ENCODE measurements at regions not wholly inside any gene's neighbourhood (a gene's known extent, or its start where the extent isn't known, plus 50 kb on each side); places are given as distances from the start of the nearest gene placed in this dataset.
"Not testable (repeated sequence)": the region's sequence is repeated elsewhere in the genome, so short reads cannot be mapped to it uniquely, and the experiment has no call there.

DNA sequence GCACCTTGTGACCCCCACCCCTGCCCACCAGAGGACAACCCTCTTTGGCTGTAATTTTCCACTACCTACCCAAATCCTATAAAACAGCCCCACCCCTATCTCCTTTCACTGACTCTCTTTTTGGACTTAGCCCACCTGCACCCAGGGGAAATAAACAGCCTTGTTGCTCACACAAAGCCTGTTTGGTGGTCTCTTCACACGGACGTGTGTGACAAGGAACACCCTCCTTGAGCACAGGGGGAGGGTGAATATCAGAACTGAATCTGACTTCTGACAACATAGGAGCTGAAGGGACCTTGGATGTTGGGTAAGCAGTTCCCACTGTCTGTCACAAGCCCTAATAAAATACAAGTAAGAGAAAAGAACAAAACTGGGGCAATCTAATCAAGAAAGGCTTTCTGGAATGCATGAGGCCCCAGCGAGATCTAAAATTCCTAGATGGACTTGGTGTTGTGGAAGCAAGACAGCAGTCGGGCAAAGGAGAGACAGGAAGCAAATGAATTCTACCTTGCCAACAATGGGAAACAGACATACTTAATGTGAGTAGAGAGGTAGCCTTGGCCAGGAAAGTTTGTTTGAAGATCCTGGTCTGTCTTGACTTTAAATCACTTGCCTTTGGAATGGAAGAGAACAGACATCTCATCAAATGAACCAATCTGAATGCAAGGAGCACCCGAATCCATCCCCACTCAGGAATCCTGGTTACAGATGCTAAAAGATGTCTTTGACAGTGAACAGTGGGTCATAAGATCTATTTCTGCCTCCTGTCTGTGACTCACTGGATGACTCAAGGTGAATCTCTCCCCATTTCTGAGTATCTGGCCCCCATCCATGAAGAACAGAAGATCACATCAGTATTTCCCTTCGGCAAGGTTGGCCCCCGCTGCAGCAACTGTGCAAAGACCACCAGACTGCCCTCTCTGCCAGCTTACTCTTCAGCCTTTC lies 53.3 kb downstream of the OLFML3 start:
- ATAC-seq (peak; percentile 46), DNase-seq (no peak)

DNA sequence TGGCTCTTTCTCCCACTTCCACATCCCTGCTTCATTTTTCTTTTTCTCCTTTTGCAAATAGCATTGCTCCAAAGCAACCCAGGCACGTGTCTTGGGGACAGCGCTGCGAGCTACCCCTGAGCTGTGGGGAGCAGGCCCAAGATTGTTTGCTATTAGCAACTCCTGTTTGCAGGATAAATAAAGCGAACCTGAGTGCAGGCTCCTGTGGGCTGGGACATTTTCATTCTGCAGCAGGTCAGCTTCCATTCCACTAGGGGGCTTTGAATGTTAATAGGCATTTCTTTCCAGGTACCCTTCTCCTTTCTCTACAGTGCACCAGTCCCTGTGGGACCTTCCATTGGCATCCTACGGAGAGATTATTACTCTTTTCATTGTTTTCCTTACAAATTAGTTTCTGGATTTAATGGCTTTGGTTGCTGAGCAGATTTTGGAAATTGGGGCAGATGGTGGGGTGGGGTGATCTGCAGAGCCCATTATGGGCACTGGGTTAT lies 54.0 kb downstream of the OLFML3 start:
- ATAC-seq: no peak
- peak; percentile 5 for DNase-seq

- DNase-seq (no peak), ATAC-seq (no peak)
These were observed 54.7 kb downstream of the OLFML3 start for GRCh38 chr1:114033961-114034360.

DNA sequence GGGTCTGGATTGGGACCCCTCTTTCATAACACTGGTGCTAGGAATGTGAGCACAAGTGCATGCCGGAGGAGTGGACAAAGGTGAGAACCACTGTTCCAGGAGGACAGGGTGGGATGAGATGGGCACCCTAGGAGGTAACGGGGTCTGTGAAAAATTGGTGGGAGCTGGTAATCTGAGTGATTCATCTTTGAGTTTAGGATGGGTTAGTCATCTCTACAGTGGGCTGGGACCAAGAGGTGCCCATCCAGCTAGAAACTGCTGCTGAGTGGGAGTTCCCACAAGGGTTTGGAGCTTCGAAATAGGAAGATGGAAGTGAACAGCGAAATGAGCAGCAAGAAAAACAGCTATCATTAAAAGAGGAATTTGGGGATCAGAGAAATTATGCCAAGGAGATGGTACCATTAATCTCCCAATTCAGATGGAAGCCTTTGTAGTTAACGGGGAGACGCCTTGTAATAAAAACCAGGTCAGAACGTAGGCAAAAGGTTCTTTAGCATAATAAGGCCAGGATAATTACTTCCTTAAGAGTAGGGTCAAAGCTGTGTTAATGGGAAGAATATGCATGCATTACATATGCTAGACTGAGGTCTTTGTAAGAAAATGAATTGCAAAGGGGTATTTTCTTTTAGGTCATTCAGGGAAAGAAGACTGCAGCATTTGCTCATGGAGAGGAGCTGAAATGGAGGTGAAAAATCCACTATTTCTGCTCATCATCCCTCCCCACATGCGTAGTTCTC lies 55.5 kb downstream of the OLFML3 start:
- DNase-seq (no peak), ATAC-seq (no peak)

DNA sequence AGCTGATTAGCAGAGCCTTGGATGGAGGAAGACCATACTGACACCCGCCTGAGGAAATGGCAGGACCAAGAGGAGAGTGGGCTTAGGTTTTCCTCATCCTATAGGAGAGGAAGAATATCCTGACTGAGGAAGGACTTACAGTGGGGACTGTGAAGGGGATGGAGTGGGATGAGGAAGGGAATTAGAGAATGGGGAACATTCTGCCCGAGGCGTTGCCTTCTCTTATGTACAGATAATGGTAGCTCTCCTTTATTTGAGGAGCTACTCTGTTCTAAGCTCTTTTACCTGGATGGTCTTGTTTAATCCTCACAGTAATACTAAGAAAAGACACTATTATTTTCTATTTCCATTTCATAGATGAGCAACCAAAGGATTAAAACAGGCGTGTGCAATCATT lies 56.0 kb downstream of the OLFML3 start:
- ATAC-seq: no peak
- DNase-seq: no peak

DNA sequence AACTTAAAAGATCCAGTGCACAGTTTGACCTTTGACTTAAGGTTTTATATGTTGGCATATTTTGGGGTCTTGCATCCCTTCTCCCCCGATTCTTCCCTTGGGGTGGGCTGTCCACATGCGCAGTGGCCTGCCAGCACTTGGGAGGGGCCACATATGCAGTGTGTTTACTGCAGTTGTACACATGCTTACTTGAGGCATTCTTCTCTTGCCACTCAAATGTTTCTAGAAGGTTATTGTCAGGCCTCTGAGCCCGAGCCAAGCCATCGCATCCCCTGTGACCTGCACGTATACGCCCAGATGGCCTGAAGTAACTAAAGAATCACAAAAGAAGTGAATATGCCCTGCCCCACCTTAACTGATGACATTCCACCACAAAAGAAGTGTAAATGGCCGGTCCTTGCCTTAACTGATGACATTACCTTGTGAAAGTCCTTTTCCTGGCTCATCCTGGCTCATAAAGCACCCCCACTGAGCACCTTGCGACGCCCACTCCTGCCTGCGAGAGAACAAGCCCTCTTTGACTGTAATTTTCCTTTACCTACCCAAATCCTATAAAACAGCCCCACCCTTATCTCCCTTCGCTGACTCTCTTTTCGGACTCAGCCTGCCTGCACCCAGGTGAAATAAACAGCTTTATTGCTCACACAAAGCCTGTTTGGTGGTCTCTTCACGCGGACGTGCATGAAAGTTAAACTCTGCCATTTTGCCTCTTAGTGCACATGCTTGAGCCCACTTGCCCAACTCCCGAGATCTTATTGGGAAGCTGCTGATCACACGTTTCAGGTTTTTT lies 57.8 kb downstream of the OLFML3 start:
- not testable (repeated sequence) for ATAC-seq, DNase-seq

DNA sequence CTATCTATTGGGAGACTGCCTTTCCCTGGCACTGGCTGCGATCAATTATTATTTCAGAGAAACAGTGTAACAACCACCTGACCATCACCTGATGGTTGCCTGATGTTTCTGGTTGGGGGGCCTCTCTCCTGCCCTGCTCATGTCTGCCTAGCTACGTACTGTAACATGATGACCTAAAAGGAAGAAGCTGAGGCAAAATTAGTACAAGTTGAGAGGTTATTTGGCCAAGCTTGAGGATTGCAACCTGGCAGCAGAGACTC lies 58.3 kb downstream of the OLFML3 start:
- ATAC-seq (no peak), DNase-seq (no peak)

GRCh38 chr1:114037962-114038816 lies 58.9 kb downstream of the OLFML3 start:
- ATAC-seq: no peak
- no peak for DNase-seq
